NCI-H2227 (cell line): ENCODE measurements at regions not wholly inside any gene's neighbourhood (a gene's known extent, or its start where the extent isn't known, plus 50 kb on each side); places are given as distances from the start of the nearest gene placed in this dataset.
"Not testable (repeated sequence)": the region's sequence is repeated elsewhere in the genome, so short reads cannot be mapped to it uniquely, and the experiment has no call there.

Source experiments
- DNase-seq: peaks from one replicate; lab custom pipeline; 2025; ENCODE audit not compliant: unreplicated experiment; lab: John Stamatoyannopoulos, UW

DNA sequence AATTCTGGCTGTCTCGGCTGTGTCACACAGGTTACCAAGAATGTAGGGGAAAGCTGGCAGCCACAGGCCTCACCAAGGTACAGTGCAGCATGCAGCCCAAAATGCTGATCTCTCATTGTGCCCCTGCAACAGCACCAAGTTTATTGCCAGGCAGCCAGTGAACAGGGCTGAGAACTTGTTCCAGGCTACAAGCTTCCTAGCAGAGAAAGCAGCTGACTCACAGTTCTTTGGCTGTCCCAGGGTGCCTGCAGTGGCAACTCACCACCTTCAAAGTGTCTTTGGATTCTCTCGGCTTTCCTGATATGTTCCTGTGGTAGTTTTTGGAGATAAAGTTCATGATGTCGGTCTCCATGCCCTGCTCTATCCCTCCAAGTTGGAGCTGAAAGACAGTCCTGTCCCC lies 719.1 kb upstream of the ANO3 start:
- no peak for DNase-seq

GRCh38 chr11:25613451-25613850 lies 718.5 kb upstream of the ANO3 start:
- DNase-seq: no peak

DNA sequence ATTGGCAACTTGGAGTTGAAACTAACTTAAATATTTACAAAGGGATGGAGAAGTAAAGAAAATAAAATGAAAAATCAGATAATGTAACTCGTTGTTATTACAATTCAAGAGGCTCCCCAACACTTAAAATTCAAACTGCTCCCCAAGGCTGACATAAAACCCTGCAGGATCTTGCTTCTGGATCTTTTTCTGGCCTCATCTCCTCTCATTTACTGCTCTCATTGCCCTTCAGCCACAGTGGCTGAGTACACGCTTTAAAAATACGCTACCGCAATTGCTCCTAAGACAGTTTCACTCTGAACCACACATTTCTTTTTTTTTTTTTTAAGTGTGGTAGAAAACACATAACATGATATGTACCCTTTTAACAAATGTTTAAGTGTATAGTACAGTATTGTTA lies 718.1 kb upstream of the ANO3 start:
- DNase-seq: no peak

- no peak for DNase-seq
These were observed 716.9 kb upstream of the ANO3 start for GRCh38 chr11:25615069-25615468.

GRCh38 chr11:25615841-25616240 lies 716.1 kb upstream of the ANO3 start:
- DNase-seq: no peak

GRCh38 chr11:25625094-25625493 lies 706.8 kb upstream of the ANO3 start:
- no peak for DNase-seq

DNA sequence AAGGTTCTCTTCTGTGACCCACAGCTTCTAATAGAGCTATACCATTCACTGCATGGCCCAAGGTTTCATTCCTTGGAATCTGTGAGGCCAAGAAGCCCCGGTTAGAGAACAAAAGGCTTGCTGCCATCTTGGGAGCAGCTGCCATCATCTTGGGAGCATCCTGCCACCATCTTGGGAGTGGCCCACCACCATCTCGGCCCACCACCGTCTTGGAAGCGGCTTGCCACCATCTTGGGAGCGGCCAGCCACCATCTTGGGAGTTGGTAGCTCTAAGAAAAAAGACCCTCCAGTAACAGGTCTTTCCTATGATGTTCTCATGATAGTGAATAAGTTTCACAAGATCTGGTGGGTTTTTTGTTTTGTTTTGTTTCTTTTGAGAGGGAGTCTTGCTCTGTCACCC lies 703.9 kb upstream of the ANO3 start:
- no peak for DNase-seq

DNA sequence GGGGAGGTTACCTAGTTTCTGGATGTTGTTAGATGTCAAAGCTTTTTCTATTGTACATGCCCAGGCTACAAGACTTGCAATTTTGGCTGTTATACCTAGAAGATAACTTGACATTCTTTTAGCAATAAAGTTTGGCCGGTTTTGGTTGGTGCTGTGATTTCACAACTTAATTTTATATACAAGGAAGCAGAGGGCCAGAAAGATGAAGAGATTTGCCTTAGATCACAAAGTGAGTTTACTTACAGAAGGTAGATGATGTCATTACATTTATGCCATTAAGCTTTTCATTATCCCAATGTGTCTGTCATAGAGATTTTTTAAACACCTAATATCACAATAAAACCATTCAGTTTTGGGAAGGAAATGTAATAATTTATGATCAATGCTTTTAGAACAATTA lies 698.7 kb upstream of the ANO3 start:
- no peak for DNase-seq

DNA sequence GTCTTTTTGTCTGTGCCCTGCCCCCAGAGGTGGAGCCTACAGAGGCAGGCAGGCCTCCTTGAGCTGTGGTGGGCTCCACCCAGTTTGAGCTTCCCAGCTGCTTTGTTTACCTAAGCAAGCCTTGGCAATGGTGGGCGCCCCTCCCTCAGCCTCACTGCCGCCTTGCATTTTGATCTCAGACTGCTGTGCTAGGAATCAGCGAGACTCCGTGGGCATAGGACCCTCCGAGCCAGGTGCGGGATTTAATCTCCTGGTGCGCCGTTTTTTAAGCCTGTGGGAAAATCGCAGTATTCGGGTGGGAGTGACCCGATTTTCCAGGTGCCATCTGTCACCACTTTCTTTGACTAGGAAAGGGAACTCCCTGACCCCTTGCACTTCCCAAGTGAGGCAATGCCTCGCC lies 682.7 kb upstream of the ANO3 start:
- DNase-seq: not testable (repeated sequence)

DNA sequence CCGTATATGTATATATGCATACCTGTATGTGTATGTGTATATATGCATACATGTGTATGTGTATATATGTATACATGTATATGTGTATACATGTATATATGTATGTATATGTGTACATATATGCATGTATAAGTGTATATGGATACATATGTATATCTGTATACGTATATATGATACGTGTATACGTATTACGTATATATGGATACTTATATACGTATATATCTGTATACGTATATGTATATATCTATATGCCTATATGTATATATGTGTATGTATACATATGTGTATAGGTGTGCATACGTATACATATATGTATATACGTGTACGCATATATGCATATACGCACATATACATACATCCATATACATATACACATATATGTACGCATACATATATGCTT lies 681.6 kb upstream of the ANO3 start:
- DNase-seq: no peak

GRCh38 chr11:25655636-25656035 lies 676.3 kb upstream of the ANO3 start:
- no peak for DNase-seq

GRCh38 chr11:25658916-25659315 lies 673.0 kb upstream of the ANO3 start:
- DNase-seq: no peak

DNA sequence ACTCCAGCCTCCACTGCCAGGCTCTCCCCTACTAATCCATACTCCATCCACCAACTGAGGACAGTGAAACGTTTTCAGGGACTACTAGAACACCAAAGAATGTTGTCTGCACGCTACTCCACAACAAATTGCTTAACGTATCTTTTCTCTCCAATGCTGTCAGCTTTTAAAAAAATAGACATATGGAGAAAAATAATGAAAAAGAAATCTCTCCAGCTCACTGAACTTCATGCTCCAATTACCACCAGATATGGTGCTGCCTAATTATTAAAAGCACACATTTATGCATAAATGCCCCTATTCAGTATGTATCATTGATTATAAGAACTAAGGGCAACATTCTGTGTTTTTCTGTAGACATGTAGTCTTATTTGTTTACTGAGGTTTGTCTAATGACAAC lies 672.2 kb upstream of the ANO3 start:
- DNase-seq: no peak

GRCh38 chr11:25667871-25668270 lies 664.1 kb upstream of the ANO3 start:
- DNase-seq: no peak

DNA sequence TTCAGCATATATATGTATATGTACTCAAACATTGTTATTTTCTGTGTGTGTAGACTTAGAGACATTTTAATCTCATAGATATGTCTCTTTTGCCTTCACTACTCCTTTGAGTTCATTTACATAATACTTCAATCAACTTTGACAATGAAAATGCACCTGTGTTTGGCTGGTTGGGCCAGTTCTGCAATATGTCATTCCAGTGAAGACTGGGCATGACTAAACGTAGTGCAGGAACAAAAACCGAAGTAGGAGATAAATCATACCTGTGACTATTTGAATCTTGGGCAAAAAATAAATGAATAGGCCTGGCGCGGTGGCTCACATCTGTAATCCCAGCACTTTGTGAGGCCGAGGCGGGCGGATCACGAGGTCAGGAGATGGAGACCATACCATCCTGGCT lies 640.0 kb upstream of the ANO3 start:
- no peak for DNase-seq

DNA sequence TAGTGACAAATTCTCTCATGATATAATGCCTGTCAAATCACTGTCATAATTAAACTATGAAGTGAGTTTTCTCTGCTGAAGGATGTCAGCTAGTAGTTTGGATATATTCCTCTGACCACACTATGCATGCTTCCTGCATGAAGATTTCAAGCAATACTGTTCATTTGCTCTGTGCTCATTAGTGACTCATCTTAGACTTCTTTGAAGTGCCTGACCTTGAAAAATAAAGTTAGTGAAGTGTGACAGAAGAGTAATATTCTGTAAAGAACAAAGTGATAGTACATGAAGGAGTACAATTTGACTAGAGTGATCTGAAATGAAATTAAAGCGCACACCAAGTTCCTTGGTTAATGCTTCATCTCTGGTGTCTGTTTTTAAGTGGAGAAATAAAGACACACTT lies 629.5 kb upstream of the ANO3 start:
- DNase-seq: no peak

DNA sequence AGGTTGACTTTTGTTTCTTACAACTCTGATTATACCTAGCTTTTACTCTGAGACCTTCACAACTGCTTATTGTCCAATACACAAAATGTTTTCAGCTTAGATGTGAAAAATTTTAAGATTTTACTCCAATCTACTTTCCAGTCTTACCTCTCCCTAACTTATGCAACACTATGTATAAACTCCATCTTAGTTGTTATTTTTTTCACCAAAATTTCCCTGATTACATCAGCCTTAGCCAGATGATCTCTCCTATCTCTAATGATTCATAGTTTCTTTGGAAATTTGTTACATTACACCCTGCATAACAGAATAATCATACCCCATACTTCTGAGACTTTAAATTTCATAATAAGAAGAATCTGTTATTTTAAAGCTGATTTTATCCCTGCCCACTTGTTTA lies 621.0 kb upstream of the ANO3 start:
- DNase-seq: no peak

DNA sequence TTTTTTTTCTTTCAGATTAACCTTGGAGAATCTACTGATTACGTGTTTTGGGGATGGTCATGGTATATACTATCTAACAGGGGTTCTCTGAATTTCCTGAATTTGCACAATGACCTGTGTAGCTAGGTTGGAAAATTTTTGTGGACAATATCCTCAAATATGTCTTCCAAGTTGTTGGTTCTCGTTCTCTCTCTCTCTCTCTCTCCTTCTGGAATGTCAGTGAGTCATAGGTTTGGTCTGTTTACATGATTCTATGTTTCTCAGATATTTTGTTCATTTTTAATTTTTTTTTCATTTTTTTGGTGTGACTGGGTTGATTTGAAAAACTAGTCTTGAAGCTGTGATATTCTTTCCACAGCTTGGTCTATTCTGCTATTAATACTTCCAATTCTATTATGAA lies 604.0 kb upstream of the ANO3 start:
- no peak for DNase-seq

DNA sequence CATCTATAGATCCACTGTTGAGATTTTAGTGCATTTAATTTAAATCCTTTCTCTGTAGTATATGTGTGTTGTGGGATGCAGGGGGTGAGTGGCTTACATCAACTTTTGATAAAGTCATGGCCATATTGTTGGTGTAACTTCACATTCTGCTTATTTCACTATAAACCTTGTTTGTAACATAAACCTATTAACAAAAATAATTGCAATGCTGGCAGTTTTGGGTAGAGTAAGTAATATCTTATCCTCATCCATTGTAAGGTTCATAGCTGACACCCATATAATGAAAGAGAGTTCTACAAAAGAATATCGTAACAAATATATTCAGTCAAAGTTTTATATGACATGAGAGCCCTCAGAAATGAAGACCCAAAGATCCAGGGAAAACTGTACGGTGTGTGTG lies 601.7 kb upstream of the ANO3 start:
- no peak for DNase-seq

- no peak for DNase-seq
These were observed 598.2 kb upstream of the ANO3 start for GRCh38 chr11:25733777-25734176.

GRCh38 chr11:25734591-25735211 lies 597.2 kb upstream of the ANO3 start:
- no peak for DNase-seq

DNA sequence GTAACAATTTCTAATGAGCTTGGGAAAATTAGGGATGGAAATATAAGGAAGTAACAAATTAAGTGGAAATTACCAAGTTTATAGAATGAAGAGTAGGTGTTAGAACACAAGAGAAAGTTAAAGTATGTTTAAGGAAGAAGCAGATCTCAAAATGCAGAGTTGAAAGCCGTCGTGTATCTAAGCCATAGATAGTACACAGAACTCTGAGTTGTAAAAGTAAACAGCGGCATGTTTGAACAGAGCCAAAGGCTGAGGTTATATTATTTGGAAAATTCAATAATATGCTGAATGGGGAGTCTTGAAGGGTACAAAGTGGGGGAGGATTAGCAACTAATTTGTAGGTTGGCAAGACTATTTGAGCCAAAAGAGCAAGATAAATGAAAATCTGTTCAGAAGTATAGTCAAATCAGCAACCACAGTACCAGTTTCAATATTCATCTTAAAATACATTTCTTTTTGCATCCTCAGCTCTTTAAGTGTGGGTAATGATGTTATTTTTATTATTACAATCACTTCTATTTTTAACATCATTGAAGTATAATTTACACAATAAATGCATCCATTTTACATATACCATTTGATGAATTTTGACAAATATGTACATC lies 594.8 kb upstream of the ANO3 start:
- no peak for DNase-seq

GRCh38 chr11:25741886-25742285 lies 590.0 kb upstream of the ANO3 start:
- no peak for DNase-seq
